Gastroesophageal sphincter (tissue), 4 donors: ENCODE measurements at regions not wholly inside any gene's neighbourhood (a gene's known extent, or its start where the extent isn't known, plus 50 kb on each side); places are given as distances from the start of the nearest gene placed in this dataset.

Experiments used
- ATAC-seq: fragments of 150-250 bp; one replicate; pipeline ENCODE4 v1.9.1; 2016; ENCODE audit warnings: mild to moderate bottlenecking, moderate library complexity
- H3K27ac ChIP-seq, 4 donors: fragments of 200-600 bp; sonication (generic) in 3 of 4; 1 replicate in 3 of 4; 2 replicates in 1 of 4; pipeline ENCODE4 v1.5.1; 2016 to 2019
- H3K27me3 ChIP-seq: fragments of 200-600 bp; sonication (generic); one replicate; pipeline ENCODE4 v1.5.1; 2019
- H3K36me3 ChIP-seq, 2 donors: fragments of 200-600 bp; sonication (generic); one replicate each; pipeline ENCODE4 v1.5.1; 2019; ENCODE audit warnings: control low read depth in 1 of 2
- H3K4me1 ChIP-seq, 3 donors: fragments of 200-600 bp; sonication (generic); 1 replicate in 2 of 3; 2 replicates in 1 of 3; pipeline ENCODE4 v1.5.1; 2016 to 2019; ENCODE audit warnings: control low read depth in 2 of 3
- H3K4me3 ChIP-seq, 2 donors: fragments of 200-600 bp; sonication (generic); one replicate each; pipeline ENCODE4 v1.5.1; 2019; ENCODE audit warnings: mild to moderate bottlenecking in 1 of 2, moderate library complexity in 1 of 2
- H3K9me3 ChIP-seq, 3 donors: fragments of 200-600 bp; sonication (generic); one replicate each; pipeline ENCODE4 v1.5.1; 2017 to 2019; ENCODE audit warnings: control low read depth in 2 of 3
- CTCF ChIP-seq, 4 experiments: fragments of 200-600 bp in 2 of 4; fragments of 450-650 bp in 2 of 4; sonication (generic) in 1 of 4; IDR thresholded peaks; one replicate each; pipeline ENCODE4 v1.5.1; 2017 to 2019; ENCODE audit warnings: antibody characterized with exemption in 4 of 4, mild to moderate bottlenecking in 2 of 4, moderate library complexity in 2 of 4
- EP300 ChIP-seq: sonication (generic); formaldehyde crosslinking; IDR thresholded peaks from one replicate; pipeline ENCODE4 v1.6.1; 2017; ENCODE audit warnings: antibody characterized with exemption, mild to moderate bottlenecking
- POLR2A ChIP-seq, 2 donors: fragments of 450-650 bp; IDR thresholded peaks; one replicate each; pipeline ENCODE4 v1.6.1; 2017; ENCODE audit warnings: antibody characterized with exemption in 2 of 2, mild to moderate bottlenecking in 2 of 2, moderate library complexity in 1 of 2
- POLR2AphosphoS5 ChIP-seq: sonication (generic); formaldehyde crosslinking; IDR thresholded peaks from one replicate; pipeline ENCODE4 v1.6.1; 2017; ENCODE audit warnings: antibody characterized with exemption
- WGBS, 2 donors: methylation state at CpG; one replicate each; pipeline ENCODE4 v1.1.5; 2018; ENCODE audit warnings: low coverage in 1 of 2; 5-methylcytosine and 5-hydroxymethylcytosine counted together

- H3K27me3 ChIP-seq = no peaks in the 10 kb centered on the region
- H3K36me3 ChIP-seq = no peaks in the 10 kb centered on the region
- ATAC-seq = no peak
- TF ChIP-seq POLR2AphosphoS5 (no peak), POLR2A (IDR thresholded peaks at IDR 0.05) (no peak), CTCF (IDR thresholded peaks at IDR 0.05) (no peak), EP300 (no peak)
- no peaks in the 10 kb centered on the region for H3K4me1 ChIP-seq
- H3K27ac ChIP-seq = no peak overlapping the region
- no peaks in the 10 kb centered on the region for H3K9me3 ChIP-seq
- H3K4me3 ChIP-seq = no peak overlapping the region
- 53 to 84% methylated on average over 3 to 4 of the region's 4 CpGs for WGBS, 2 donors
These were observed 480.4 kb upstream of the TUSC1 start for GRCh38 chr9:26158631-26159150.

- 69 to 72% methylated on average over 5 of the region's 5 CpGs for WGBS, 2 donors
These were observed 479.2 kb upstream of the TUSC1 start for GRCh38 chr9:26157411-26157810.

DNA sequence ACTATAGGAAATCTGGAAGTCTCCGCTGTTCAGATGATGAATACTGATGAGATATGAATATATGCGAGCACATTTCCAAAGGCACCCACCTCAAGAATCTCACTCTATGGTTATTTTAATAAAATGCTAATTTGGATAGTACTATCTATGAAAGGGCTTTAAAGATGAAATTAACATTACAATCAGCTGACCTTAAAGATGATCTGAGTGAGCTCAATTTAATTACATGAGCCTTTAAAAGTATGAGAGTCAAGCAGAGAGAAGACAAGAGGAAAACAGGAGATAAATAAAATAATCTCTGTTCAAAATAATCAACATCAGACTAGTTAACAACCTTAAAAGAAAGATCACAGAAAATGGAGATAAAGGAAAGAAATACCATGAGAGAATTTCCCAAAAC lies 474.1 kb upstream of the TUSC1 start:
- WGBS, 2 donors = 94 to 100% methylated on average over 2 of the region's 2 CpGs

More at GRCh38 chr9:26157411-26157810, 479.2 kb upstream of the TUSC1 start:
- Histone ChIP-seq H3K27ac (no peak overlapping the region), H3K27me3 (no peaks in the 10 kb centered on the region), H3K4me3 (no peak overlapping the region), H3K9me3 (no peaks in the 10 kb centered on the region), H3K4me1 (no peaks in the 10 kb centered on the region), H3K36me3 (no peaks in the 10 kb centered on the region)
- TF ChIP-seq EP300 (no peak), POLR2AphosphoS5 (no peak), POLR2A (IDR thresholded peaks at IDR 0.05) (no peak), CTCF (IDR thresholded peaks at IDR 0.05) (no peak)
- ATAC-seq = no peak

DNA sequence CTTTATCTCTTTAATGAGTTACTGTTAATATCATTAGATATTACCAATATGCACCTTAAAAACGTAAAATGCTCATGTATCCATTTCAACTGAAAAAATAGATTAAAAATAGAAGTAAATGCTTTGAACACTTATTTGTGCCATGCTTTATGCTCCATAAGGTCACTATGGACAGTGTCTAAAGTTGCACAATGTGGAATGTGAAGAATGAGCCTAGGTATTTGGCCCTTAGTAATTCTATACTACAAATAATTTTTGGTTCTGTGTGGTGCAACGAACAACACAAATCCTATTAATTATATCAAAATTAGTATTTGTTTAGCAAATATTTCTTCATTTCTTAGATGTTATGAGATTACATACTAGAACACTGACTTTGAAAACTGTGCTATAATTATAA lies 469.9 kb upstream of the TUSC1 start:
- no peak for ATAC-seq
- H3K9me3 ChIP-seq = no peaks in the 10 kb centered on the region
- H3K4me1 ChIP-seq = no peaks in the 10 kb centered on the region
- no peak overlapping the region for H3K27ac ChIP-seq
- no peaks in the 10 kb centered on the region for H3K27me3 ChIP-seq
- H3K4me3 ChIP-seq = no peak overlapping the region
- TF ChIP-seq CTCF (IDR thresholded peaks at IDR 0.05) (no peak), EP300 (no peak), POLR2A (IDR thresholded peaks at IDR 0.05) (no peak), POLR2AphosphoS5 (no peak)
- 85 to 92% methylated on average over 2 of the region's 2 CpGs for WGBS, 2 donors
- H3K36me3 ChIP-seq = no peaks in the 10 kb centered on the region

More for the DNA sequence above, 474.1 kb upstream of the TUSC1 start:
- no peak overlapping the region for H3K4me3 ChIP-seq
- H3K27ac ChIP-seq = no peak overlapping the region
- TF ChIP-seq POLR2AphosphoS5 = no peak
- TF ChIP-seq POLR2A (IDR thresholded peaks at IDR 0.05) = no peak
- TF ChIP-seq EP300 = no peak
- TF ChIP-seq CTCF (IDR thresholded peaks at IDR 0.05) = no peak
- no peaks in the 10 kb centered on the region for H3K27me3 ChIP-seq
- H3K9me3 ChIP-seq = no peaks in the 10 kb centered on the region
- no peaks in the 10 kb centered on the region for H3K36me3 ChIP-seq
- H3K4me1 ChIP-seq = no peaks in the 10 kb centered on the region
- no peak for ATAC-seq

- Histone ChIP-seq H3K4me1 (no peaks in the 10 kb centered on the region), H3K27me3 (no peaks in the 10 kb centered on the region), H3K9me3 (no peaks in the 10 kb centered on the region), H3K27ac (no peak overlapping the region), H3K36me3 (no peaks in the 10 kb centered on the region), H3K4me3 (no peak overlapping the region)
- no peak for TF ChIP-seq CTCF (IDR thresholded peaks at IDR 0.05)
- no peak for ATAC-seq
- WGBS, 2 donors = 90 to 93% methylated on average over 10 of the region's 10 CpGs
These were observed 467.7 kb upstream of the TUSC1 start for GRCh38 chr9:26145938-26146337.
